ENCODE measurements at regions not wholly inside any gene's neighbourhood (a gene's known extent, or its start where the extent isn't known, plus 50 kb on each side); places are given as distances from the start of the nearest gene placed in this dataset.

- no peaks in the 10 kb centered on the region for H4K20me1 ChIP-seq (replicated peaks; ENCODE audit: control insufficient read depth, insufficient read depth, low read length)
- CTCF ChIA-PET (ENCODE audit: low intra/inter-chr PET ratio) = no interaction called here
Measured at GRCh38 chr11:109205312-109205711, 216.7 kb upstream of the C11orf87 start.

More at GRCh38 chr11:109205312-109205711, 216.7 kb upstream of the C11orf87 start:
- no peak overlapping the region for H2AFZ ChIP-seq (ENCODE audit: low read depth, low read length)
- in situ Hi-C loops (cut with MboI) = no loop called here
- no peaks in the 10 kb centered on the region for H3K27me3 ChIP-seq (ENCODE audit: control insufficient read depth in 2 of 2, insufficient read depth in 2 of 2, low read length in 2 of 2)
- no peaks in the 10 kb centered on the region for H3K9me1 ChIP-seq (ENCODE audit: control insufficient read depth, insufficient read depth, low read length)
- H3K27ac ChIP-seq (ENCODE audit: extremely low read depth, low read depth, low read length) = no peak overlapping the region
- H3K4me1 ChIP-seq (replicated peaks in 1 of 2; ENCODE audit: control insufficient read depth in 2 of 2, insufficient read depth in 2 of 2, low read length in 2 of 2) = no peaks in the 10 kb centered on the region
- H3K4me2 ChIP-seq (ENCODE audit: insufficient read depth, low read length) = no peak overlapping the region
- intact Hi-C loops (cut with micrococcal nuclease) = no loop called here
- H3K9me3 ChIP-seq (replicated peaks; ENCODE audit: control insufficient read depth, insufficient read depth, low read depth, low read length) = no peaks in the 10 kb centered on the region
- no TSS peak for BruUV-seq (replicated peaks)
- no peak for ATAC-seq
- H3K79me2 ChIP-seq (ENCODE audit: control insufficient read depth, insufficient read depth, low read length) = no peaks in the 10 kb centered on the region
- no peak for TF ChIP-seq RREB1 (CRISPR knock-in tag; IDR thresholded peaks at IDR 0.05)
- no peak for DNase-seq (ENCODE audit: extremely low read depth in 1 of 4, low spot score in 3 of 4)
- POLR2A ChIA-PET = no interaction called here
- no peaks in the 10 kb centered on the region for H3K36me3 ChIP-seq (ENCODE audit: control insufficient read depth, insufficient read depth, low read length)
- no peak overlapping the region for H3K9ac ChIP-seq (ENCODE audit: insufficient read depth in 1 of 2, low read depth in 2 of 2, low read length in 2 of 2)
- FAIRE-seq = no peak
- no peak overlapping the region for H3K4me3 ChIP-seq
- 0% methylated on average over 1 of the region's 1 CpG for WGBS (ENCODE audit: insufficient coverage, low coverage, missing lambda C conversion rate)
